ENCODE measurements at regions not wholly inside any gene's neighbourhood (a gene's known extent, or its start where the extent isn't known, plus 50 kb on each side); places are given as distances from the start of the nearest gene placed in this dataset.

- H3K4me1 ChIP-seq (ENCODE audit: control insufficient read depth, insufficient read depth, low read length) = peaks cover 6% of the 10 kb centered on the region
- no peak overlapping the region for H3K9ac ChIP-seq (ENCODE audit: low read depth, low read length)
- H3K4me3 ChIP-seq (ENCODE audit: low read depth, low read length) = no peak overlapping the region
These were observed 82.4 kb downstream of the ARF6 start for GRCh38 chr14:49975276-49975675.

GRCh38 chr14:49975799-49976198 is 82.9 kb downstream of the ARF6 start:
- Histone ChIP-seq H3K27me3 (ENCODE audit: control insufficient read depth, insufficient read depth, low read length) (no peaks in the 10 kb centered on the region), H3K4me1 (ENCODE audit: control insufficient read depth, insufficient read depth, low read length) (peaks cover 6% of the 10 kb centered on the region), H3K9ac (ENCODE audit: low read depth, low read length) (no peak overlapping the region)

More at GRCh38 chr14:49975276-49975675, 82.4 kb downstream of the ARF6 start:
- Histone ChIP-seq H3K9me3 (ENCODE audit: control insufficient read depth, insufficient read depth, low read length) (no peaks in the 10 kb centered on the region), H3K27me3 (ENCODE audit: control insufficient read depth, insufficient read depth, low read length) (no peaks in the 10 kb centered on the region), H3K36me3 (ENCODE audit: control insufficient read depth, insufficient read depth, low read length) (no peaks in the 10 kb centered on the region)

DNA sequence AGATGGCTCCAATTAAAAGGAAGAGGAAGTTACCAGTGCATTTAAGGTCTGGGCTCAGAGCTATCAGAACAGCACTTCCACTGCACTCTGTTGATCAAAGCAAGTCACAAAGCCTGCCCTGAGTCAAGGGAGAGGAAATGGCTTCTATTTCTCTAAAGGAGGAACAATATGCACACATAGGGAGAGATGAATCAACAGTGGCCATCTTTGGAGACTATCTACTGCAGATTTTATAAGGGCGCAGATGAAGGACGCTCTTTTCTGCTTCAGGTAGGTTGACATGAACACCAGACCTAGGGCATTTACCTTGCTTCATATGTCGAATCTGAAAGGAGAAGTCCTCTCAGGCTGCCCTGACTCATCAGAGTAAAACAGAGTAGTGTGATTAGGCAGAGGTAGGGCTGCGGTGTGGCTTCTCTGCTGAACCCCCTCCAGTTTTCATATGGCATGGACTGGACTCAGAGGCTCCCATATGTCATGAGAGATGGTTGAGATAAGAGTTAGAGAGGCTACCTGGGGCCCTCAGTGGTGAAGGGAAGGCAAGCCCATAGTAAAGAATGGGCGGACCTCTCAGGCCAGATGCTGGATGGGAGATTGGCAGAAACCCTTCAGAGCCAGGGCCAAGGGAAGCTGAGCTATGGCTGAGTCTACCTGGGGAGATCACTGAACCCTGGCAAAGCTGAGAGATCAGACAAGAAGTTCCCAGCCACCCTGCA is 84.4 kb downstream of the ARF6 start:
- no peak overlapping the region for H3K4me3 ChIP-seq (ENCODE audit: low read depth, low read length)
- no peaks in the 10 kb centered on the region for H3K9me3 ChIP-seq (ENCODE audit: control insufficient read depth, insufficient read depth, low read length)
- H3K36me3 ChIP-seq (ENCODE audit: control insufficient read depth, insufficient read depth, low read length) = no peaks in the 10 kb centered on the region
- no peak overlapping the region for H3K9ac ChIP-seq (ENCODE audit: low read depth, low read length)
- no peaks in the 10 kb centered on the region for H3K27me3 ChIP-seq (ENCODE audit: control insufficient read depth, insufficient read depth, low read length)
- H3K4me1 ChIP-seq (ENCODE audit: control insufficient read depth, insufficient read depth, low read length) = peaks cover 6% of the 10 kb centered on the region

More at GRCh38 chr14:49975799-49976198, 82.9 kb downstream of the ARF6 start:
- Histone ChIP-seq H3K4me3 (ENCODE audit: low read depth, low read length) (no peak overlapping the region), H3K36me3 (ENCODE audit: control insufficient read depth, insufficient read depth, low read length) (no peaks in the 10 kb centered on the region), H3K9me3 (ENCODE audit: control insufficient read depth, insufficient read depth, low read length) (no peaks in the 10 kb centered on the region)

DNA sequence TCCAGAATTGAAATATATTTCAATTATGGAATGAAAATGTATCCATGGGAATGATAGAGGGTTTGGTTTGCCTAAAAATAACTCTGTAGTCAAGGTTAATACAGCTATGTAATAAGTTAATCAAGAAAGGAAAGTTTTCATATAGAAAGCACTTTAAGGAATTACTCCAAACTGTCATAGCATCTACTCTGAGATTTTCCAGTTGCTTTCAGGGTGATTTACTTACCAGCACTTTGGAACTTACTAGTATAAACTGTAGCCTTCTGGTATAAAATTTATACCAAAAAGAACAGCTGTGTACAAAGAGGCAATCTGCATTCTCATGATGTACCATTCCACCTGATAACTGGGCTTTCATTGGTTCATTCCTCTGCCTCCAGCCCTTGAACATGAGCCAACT is 87.1 kb downstream of the ARF6 start:
- H3K4me3 ChIP-seq (ENCODE audit: low read depth, low read length) = no peak overlapping the region
- H3K9ac ChIP-seq (ENCODE audit: low read depth, low read length) = no peak overlapping the region
- no peaks in the 10 kb centered on the region for H3K4me1 ChIP-seq (ENCODE audit: control insufficient read depth, insufficient read depth, low read length)
- no peaks in the 10 kb centered on the region for H3K36me3 ChIP-seq (ENCODE audit: control insufficient read depth, insufficient read depth, low read length)
- no peaks in the 10 kb centered on the region for H3K27me3 ChIP-seq (ENCODE audit: control insufficient read depth, insufficient read depth, low read length)
- H3K9me3 ChIP-seq (ENCODE audit: control insufficient read depth, insufficient read depth, low read length) = no peaks in the 10 kb centered on the region

DNA sequence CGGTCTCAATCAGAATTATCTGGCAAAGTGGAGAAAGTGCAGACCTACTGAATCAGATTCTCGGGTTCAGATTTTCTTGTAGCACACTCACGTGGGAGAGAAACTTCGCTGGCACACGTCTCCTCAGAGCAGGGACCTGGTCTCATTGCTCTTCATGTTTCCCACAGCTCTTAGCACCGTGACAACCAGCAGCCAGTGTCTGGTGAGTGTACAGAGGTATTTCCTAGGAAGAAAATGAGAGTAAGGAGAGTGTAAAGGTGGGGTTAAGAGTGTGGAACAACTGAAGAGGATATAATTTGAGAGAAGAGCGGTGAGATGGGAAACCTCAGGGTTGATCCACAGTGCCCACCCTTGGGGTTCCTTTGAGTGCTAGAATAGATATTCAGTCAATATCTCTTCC is 89.2 kb downstream of the ARF6 start:
- Histone ChIP-seq H3K36me3 (ENCODE audit: control insufficient read depth, insufficient read depth, low read length) (no peaks in the 10 kb centered on the region), H3K9ac (ENCODE audit: low read depth, low read length) (no peak overlapping the region), H3K4me1 (ENCODE audit: control insufficient read depth, insufficient read depth, low read length) (peaks cover 4% of the 10 kb centered on the region), H3K4me3 (ENCODE audit: low read depth, low read length) (no peak overlapping the region), H3K9me3 (ENCODE audit: control insufficient read depth, insufficient read depth, low read length) (no peaks in the 10 kb centered on the region), H3K27me3 (ENCODE audit: control insufficient read depth, insufficient read depth, low read length) (no peaks in the 10 kb centered on the region)

GRCh38 chr14:49982501-49982951 is 89.6 kb downstream of the ARF6 start:
- Histone ChIP-seq H3K36me3 (ENCODE audit: control insufficient read depth, insufficient read depth, low read length) (no peaks in the 10 kb centered on the region), H3K4me1 (ENCODE audit: control insufficient read depth, insufficient read depth, low read length) (peaks cover 4% of the 10 kb centered on the region), H3K27me3 (ENCODE audit: control insufficient read depth, insufficient read depth, low read length) (no peaks in the 10 kb centered on the region), H3K9ac (ENCODE audit: low read depth, low read length) (no peak overlapping the region), H3K9me3 (ENCODE audit: control insufficient read depth, insufficient read depth, low read length) (no peaks in the 10 kb centered on the region), H3K4me3 (ENCODE audit: low read depth, low read length) (no peak overlapping the region)

DNA sequence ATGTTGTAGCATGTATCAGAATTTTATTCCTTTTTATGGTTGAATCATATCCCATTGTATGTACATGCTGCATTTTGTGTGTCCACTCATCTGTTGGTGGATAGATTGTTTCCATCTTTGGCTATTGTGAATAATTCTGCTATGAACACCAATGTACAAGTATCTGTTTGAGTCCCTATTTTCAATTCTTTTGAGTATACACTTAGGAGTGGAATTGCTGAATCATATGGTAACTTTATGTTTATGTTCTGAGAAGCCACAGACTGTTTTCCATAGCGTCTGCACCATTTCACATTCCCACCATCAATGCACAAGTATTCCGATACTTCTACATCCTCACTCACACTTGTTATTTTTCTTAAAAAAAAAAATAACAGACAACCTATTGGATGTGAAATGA is 91.5 kb downstream of the ARF6 start:
- peaks cover 4% of the 10 kb centered on the region for H3K4me1 ChIP-seq (ENCODE audit: control insufficient read depth, insufficient read depth, low read length)
- H3K4me3 ChIP-seq (ENCODE audit: low read depth, low read length) = no peak overlapping the region
- no peaks in the 10 kb centered on the region for H3K9me3 ChIP-seq (ENCODE audit: control insufficient read depth, insufficient read depth, low read length)
- H3K9ac ChIP-seq (ENCODE audit: low read depth, low read length) = no peak overlapping the region
- H3K36me3 ChIP-seq (ENCODE audit: control insufficient read depth, insufficient read depth, low read length) = no peaks in the 10 kb centered on the region
- no peaks in the 10 kb centered on the region for H3K27me3 ChIP-seq (ENCODE audit: control insufficient read depth, insufficient read depth, low read length)

GRCh38 chr14:49986343-49987014 is 93.6 kb downstream of the ARF6 start:
- no peak overlapping the region for H3K9ac ChIP-seq (ENCODE audit: low read depth, low read length)
- H3K27me3 ChIP-seq (ENCODE audit: control insufficient read depth, insufficient read depth, low read length) = no peaks in the 10 kb centered on the region
- peaks cover 4% of the 10 kb centered on the region for H3K4me1 ChIP-seq (ENCODE audit: control insufficient read depth, insufficient read depth, low read length)
- no peaks in the 10 kb centered on the region for H3K9me3 ChIP-seq (ENCODE audit: control insufficient read depth, insufficient read depth, low read length)
- H3K4me3 ChIP-seq (ENCODE audit: low read depth, low read length) = no peak overlapping the region
- H3K36me3 ChIP-seq (ENCODE audit: control insufficient read depth, insufficient read depth, low read length) = no peaks in the 10 kb centered on the region

- peaks cover 4% of the 10 kb centered on the region for H3K4me1 ChIP-seq (ENCODE audit: control insufficient read depth, insufficient read depth, low read length)
- no peaks in the 10 kb centered on the region for H3K27me3 ChIP-seq (ENCODE audit: control insufficient read depth, insufficient read depth, low read length)
- H3K9me3 ChIP-seq (ENCODE audit: control insufficient read depth, insufficient read depth, low read length) = no peaks in the 10 kb centered on the region
- H3K9ac ChIP-seq (ENCODE audit: low read depth, low read length) = no peak overlapping the region
- no peak overlapping the region for H3K4me3 ChIP-seq (ENCODE audit: low read depth, low read length)
- no peaks in the 10 kb centered on the region for H3K36me3 ChIP-seq (ENCODE audit: control insufficient read depth, insufficient read depth, low read length)
These were observed 95.5 kb downstream of the ARF6 start for GRCh38 chr14:49988080-49988990.

- H3K9me3 ChIP-seq (ENCODE audit: control insufficient read depth, insufficient read depth, low read length) = no peaks in the 10 kb centered on the region
- H3K36me3 ChIP-seq (ENCODE audit: control insufficient read depth, insufficient read depth, low read length) = no peaks in the 10 kb centered on the region
- H3K27me3 ChIP-seq (ENCODE audit: control insufficient read depth, insufficient read depth, low read length) = no peaks in the 10 kb centered on the region
- H3K4me1 ChIP-seq (ENCODE audit: control insufficient read depth, insufficient read depth, low read length) = peaks cover 4% of the 10 kb centered on the region
- no peak overlapping the region for H3K9ac ChIP-seq (ENCODE audit: low read depth, low read length)
- H3K4me3 ChIP-seq (ENCODE audit: low read depth, low read length) = no peak overlapping the region
These were observed 97.1 kb downstream of the ARF6 start for GRCh38 chr14:49989966-49990365.

GRCh38 chr14:49991491-49991890 is 98.6 kb downstream of the ARF6 start:
- Histone ChIP-seq H3K9me3 (ENCODE audit: control insufficient read depth, insufficient read depth, low read length) (no peaks in the 10 kb centered on the region), H3K4me3 (ENCODE audit: low read depth, low read length) (no peak overlapping the region), H3K36me3 (ENCODE audit: control insufficient read depth, insufficient read depth, low read length) (no peaks in the 10 kb centered on the region), H3K4me1 (ENCODE audit: control insufficient read depth, insufficient read depth, low read length) (peaks cover 4% of the 10 kb centered on the region), H3K9ac (ENCODE audit: low read depth, low read length) (no peak overlapping the region), H3K27me3 (ENCODE audit: control insufficient read depth, insufficient read depth, low read length) (no peaks in the 10 kb centered on the region)

Data from iPS-15b (cell line).